Stimulated activated naive CD8-positive, alpha-beta T cell treated with anti-CD3 and anti-CD28 coated beads, Interleukin-15, Interleukin-2, amounts not matched to agents 100 U/mL and 50 U/mL, for 24 hours (primary cell): ENCODE measurements at regions not wholly inside any gene's neighbourhood (a gene's known extent, or its start where the extent isn't known, plus 50 kb on each side); places are given as distances from the start of the nearest gene placed in this dataset.
"Not testable (repeated sequence)": the region's sequence is repeated elsewhere in the genome, so short reads cannot be mapped to it uniquely, and the experiment has no call there.

Source experiments
- ATAC-seq: fragments of 150-1000 bp; cut with Tn5 transposase; one replicate; pipeline ENCODE4 v1.10.0; 2021
- DNase-seq: peaks from one replicate; pipeline ENCODE4 v3.0.0; 2021

DNA sequence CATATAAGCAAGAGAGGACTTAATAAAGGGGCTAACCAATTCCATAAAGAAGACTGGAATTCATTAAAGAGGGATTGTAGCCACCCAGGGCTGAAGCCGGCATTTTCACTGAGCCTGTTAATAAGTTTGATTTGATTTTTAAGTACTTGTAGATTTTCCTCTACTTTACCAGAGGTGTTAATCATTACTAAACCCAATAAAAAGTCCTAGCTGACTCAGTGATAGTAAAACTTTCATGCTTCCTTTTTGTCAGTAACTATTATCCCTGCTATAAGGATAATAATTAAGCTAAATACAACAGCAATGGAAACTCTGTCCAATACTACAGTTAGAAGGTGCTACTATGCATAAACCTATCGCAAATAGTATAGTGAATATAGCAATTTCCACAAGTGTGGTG, 260.2 kb downstream of the CEMIP2 start:
- DNase-seq, ATAC-seq: not testable (repeated sequence)

DNA sequence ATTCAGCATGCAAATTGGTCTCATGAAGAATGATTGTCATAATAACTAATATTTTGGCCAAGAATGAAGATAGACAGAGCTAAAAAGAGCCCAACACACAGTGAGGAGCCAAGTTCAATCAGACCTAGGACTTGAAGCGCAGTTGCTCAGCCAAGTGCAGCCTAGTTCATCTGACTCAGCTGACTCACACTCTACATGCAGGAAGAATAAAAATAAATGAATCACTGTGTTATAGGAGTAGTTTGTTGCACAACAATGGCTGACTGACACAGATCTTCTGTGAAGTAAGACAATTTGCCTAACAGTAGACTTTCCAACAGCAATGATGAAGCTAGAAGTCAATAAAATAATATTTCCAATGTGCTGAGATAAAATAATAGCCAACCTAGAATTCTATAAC, 261.5 kb downstream of the CEMIP2 start:
- no peak for ATAC-seq
- DNase-seq, result no peak

- no peak for DNase-seq
- ATAC-seq, result no peak
Measured at GRCh38 chr9:71504636-71505035, 263.7 kb downstream of the CEMIP2 start.

DNA sequence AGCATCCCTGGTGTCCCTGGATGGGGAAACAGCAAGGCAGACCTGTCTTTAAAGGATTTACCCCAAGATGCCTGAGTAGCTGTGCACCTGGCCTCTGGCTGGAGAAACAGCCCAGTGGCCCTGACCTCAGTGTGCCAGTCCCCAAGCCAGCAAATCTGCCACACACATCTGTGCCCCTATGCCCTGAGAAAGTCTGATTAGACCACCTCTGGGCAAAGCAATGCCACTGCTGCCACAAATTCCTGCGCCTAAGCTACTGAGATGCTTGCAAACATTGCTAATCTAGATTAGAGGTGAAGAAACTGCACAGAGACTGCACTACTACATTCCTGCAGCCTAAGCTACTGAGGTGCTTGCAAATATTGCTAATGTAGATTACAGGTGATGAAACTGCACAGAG, 269.6 kb downstream of the CEMIP2 start:
- ATAC-seq, result no peak
- DNase-seq, result no peak

DNA sequence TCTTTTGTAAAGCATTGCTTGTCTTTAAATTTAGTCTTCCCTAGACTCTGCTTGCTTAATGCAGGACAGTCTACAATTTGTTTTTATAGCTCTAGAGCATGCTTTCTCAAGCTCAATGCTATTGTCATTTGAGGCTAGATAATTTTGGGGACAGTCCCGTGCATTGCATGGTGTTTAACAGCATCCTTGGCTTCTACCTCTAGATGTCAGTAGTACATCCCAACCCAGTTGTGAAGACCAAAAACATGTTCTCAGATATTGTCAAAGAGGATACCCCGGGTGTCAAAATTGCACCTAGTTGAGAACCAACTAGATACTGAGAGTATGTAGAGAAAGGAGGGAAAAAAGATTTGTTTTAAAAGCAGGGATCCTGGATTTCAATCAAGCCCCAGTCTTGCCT, 277.5 kb downstream of the CEMIP2 start:
- no peak for ATAC-seq
- DNase-seq, result no peak

DNA sequence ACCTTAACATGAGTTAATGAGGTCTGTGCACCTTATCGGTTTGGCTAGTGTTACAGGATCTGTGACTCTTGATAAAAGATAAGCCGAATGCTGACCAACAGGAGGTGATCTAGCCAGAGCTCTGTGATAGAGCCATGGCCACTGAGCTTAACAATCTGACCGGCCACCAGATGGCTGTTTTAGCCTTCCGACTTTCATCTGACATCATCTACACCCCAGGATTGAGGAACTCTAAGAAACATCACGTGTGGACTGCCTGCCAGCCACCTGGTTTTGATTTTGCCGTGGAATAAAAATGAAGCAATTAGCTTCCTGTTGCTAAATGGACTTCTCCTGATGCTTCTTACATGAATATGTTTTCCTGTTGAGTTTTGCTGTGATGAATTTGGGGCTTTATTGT, 281.3 kb downstream of the CEMIP2 start:
- ATAC-seq (no peak), DNase-seq (no peak)

DNA sequence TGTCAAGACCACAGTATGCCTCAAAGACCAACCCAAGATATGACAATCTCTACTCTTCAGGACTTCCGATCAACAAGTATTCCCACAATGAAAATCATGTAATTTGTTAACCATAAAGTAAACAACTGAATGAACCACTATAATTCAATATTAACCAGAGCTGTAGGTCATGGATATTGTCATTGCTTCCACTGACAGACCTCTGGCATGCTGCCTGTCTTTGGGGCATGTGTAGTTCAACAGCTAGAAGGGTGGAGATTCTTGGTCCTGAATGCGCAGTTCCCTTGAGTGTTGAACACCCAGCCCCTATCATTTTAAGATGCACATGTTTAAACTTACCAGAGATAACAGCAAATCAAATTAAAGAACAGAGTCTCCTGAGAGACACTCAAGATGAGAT, 283.0 kb downstream of the CEMIP2 start:
- ATAC-seq (no peak), DNase-seq (no peak)

DNA sequence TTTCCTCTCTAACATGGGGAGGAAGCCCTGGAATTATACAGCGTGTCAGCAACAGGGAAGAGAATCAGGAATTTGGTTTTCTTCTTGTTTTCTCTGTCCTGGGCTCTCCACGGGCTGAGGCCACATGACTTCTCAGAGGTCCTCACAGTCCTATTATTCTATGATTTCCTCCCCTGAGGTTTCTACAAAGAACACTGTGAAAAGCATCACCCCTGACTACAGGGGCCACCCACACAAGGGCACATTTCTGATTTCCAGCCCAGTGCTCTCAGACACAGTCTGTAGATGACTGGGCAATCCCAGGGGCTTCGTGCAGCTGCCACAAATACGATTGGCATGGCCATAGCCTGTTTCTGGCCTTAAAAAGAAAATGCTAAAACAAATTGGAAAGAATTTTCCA, 284.9 kb downstream of the CEMIP2 start:
- no peak for ATAC-seq

GRCh38 chr9:71479621-71480020, 288.7 kb downstream of the CEMIP2 start:
- no peak for ATAC-seq
- DNase-seq, result no peak

More for the DNA sequence above, 284.9 kb downstream of the CEMIP2 start:
- DNase-seq, result no peak

DNA sequence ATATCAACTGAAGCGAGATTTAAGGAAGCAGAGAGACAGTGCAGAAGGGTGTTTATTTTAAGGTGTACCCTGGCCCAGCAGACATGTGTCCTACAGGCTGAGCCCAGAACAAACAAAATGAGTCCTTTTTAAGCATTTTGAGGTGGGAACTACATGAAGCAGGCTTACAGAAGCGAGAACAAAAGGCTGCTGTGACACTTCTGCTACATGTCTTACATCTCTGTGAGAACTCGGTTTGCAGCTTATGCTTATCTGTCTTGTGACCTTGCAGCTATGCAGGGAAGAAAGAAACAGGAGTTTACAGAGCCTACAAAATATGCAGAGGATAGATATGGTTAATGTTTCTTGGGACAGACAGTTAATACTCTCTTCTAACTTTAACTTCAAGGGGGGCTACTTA, 295.9 kb downstream of the CEMIP2 start:
- ATAC-seq (no peak), DNase-seq (no peak)

- no peak for ATAC-seq
Measured at GRCh38 chr9:71465392-71465791, 302.9 kb downstream of the CEMIP2 start.

DNA sequence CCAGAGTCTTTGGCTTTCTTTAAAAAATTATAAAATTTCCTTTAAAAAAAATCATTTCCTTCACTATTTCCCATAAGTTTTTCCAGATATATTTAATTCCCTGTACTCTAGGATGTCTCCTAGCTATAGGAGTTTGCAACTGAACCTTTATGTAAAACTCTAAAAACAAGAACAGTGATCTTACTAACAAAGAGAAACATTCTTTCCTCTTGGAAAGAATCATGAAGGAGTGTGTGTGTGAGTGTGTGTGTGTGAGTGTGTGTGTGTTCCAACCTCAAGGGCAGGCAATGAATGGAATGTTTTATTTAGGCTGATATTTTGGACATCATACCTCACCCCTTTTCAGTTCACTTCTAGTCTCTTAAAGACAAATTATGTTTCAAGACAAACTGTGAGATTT, 309.2 kb downstream of the CEMIP2 start:
- DNase-seq, result no peak
- ATAC-seq, result no peak

More at GRCh38 chr9:71465392-71465791, 302.9 kb downstream of the CEMIP2 start:
- DNase-seq, result no peak

DNA sequence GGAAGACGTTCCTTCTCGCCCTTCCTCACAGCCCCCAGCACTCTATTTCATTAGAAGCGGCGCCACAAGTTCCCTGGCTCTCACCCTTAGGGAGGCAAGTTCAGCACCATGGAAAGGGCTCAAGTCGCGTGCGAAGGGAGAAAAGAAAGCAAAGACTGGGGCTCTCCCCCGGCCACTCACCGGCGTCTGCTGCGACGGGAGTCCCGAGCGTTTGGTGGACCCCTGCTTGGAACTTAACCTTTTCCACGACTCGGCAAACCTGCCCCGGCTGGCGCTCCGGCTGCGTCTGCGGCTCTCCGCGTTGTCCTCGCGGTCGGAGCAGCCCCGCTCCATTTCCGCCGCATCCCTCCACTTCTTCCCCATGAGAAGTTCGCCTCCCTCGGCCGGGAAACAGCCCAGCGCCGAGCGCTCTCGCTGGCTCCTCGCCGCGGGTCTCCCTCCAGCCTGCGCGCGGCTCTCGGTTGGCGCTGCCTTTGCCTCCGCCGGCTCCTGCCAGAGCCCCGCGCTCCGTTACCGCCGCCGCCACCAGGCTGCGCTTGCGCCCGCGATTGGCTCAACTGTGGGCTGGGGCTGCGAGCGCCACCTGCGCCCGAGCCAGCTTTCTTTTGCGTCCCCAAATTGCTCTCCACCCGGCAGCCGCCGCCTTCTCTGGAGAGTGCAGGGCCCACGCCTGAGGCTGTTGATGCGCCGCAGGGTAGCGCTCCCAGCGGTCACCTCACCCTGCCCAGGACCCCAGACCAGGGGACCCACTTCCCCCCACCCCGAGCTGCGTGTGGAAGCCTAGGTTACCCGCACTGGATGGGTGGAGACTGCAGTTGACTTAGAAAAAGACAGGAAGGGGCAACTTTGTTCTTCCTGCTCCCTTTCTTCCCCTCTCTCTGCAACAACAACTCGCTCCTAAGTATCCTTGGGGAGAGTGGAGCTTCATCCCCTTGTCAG, 321.6 kb downstream of the CEMIP2 start:
- DNase-seq, result peak; percentile 41
- ATAC-seq, result peak; percentile 63

GRCh38 chr9:71446106-71446472, 322.2 kb downstream of the CEMIP2 start:
- no peak for DNase-seq
- no peak for ATAC-seq

DNA sequence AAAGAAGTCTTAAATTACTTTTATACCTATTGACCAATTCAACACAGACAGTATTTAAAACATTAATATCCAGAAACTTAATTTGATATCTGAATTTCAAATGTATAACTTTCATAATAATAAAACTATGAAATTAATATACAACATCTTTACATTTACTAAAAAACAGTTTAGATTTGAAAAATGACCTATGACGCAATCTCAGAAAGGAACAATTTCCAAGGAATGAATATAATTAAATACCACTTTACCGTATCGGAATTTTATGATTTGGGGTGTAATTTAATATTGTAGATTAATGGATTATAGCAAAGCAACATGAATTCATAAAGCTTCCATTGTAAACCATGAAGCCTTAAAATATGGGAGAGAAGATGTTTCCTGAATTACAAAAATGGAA, 321.5 kb upstream of the TRPM3 start:
- DNase-seq (no peak), ATAC-seq (no peak)

GRCh38 chr9:71441266-71441665, 319.8 kb upstream of the TRPM3 start:
- no peak for ATAC-seq
- no peak for DNase-seq

- ATAC-seq (no peak), DNase-seq (no peak)
Measured at GRCh38 chr9:71431931-71432330, 310.5 kb upstream of the TRPM3 start.

- DNase-seq, ATAC-seq: not testable (repeated sequence)
Measured at GRCh38 chr9:71407341-71407740, 285.9 kb upstream of the TRPM3 start.

GRCh38 chr9:71403106-71403505, 281.7 kb upstream of the TRPM3 start:
- DNase-seq, result no peak
- ATAC-seq, result no peak

- DNase-seq (no peak), ATAC-seq (no peak)
Measured at GRCh38 chr9:71393005-71393404, 271.6 kb upstream of the TRPM3 start.

GRCh38 chr9:71384343-71384742, 262.9 kb upstream of the TRPM3 start:
- DNase-seq, result no peak
- ATAC-seq, result no peak

DNA sequence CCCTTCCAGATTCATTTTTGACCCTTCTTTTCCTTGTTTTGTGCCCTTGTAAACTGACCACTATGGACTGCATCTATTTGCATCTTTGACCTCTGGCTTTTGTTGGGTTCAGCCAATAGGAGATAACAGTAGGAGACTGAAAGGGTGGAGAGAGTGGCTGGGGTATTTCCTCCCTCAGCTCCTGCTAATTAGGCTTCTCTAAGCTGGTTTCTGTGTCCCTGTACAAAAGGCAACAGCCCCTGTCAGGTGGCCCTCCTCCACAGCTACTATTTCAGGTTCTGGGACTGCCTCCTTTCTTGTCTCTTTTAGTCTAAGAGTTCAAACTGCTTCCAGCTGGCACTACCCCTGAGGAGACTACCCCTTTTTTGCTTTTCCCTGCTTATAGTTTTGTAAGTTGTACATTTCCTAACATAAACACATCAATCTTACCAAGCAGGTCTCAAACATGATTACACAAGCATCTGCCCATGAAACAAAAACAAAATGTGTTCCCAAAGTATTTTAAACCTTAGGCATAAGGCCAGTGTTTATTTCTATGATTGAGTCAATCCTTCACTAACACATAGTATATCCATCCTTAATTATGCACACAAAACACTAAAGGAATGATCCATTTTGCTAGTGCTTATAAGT, 262.0 kb upstream of the TRPM3 start:
- DNase-seq (no peak), ATAC-seq (no peak)

GRCh38 chr9:71368157-71368556, 246.7 kb upstream of the TRPM3 start:
- DNase-seq (no peak), ATAC-seq (no peak)
